ENCODE measurements at regions not wholly inside any gene's neighbourhood (a gene's known extent, or its start where the extent isn't known, plus 50 kb on each side); places are given as distances from the start of the nearest gene placed in this dataset.

DNA sequence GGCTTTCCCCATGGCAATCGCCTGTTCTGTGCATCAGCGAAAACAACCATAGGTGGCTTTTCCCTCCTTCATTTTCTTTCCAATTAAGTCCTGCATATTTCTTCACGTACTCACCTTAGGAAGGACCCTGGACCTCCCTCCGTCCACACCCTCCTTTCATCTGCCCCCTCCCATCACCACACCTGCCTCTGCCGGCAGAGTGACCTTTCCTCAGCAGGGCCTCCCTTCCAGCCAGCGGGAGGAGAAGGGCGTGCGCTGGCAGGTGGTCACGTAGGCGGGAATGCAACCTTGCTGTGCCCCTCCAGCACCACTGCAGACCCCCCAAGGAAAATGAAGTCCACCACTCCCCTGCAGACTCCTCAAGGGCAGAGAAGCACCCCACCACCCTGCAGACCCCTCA, 61.1 kb downstream of the GSX1 start:
- no peaks in the 10 kb centered on the region for H3K36me3 ChIP-seq (ENCODE audit: control insufficient read depth in 4 of 4, insufficient read depth in 3 of 4, low read depth in 1 of 4, low read length in 3 of 4)
- TF ChIP-seq HNF4G (IDR thresholded peaks at IDR 0.05) (no peak), CTCF (IDR thresholded peaks at IDR 0.05; ENCODE audit: low read depth, low read length, missing input control) (no peak), GABPA (IDR thresholded peaks at IDR 0.05 in 1 of 2, conservative IDR thresholded peaks at IDR 0.05 in 1 of 2) (no peak), REST (IDR thresholded peaks at IDR 0.05) (no peak), YY1 (IDR thresholded peaks at IDR 0.05) (no peak), SP1 (IDR thresholded peaks at IDR 0.05) (no peak), RAD21 (IDR thresholded peaks at IDR 0.05) (no peak), RXRA (IDR thresholded peaks at IDR 0.05) (no peak), NR2F2 (IDR thresholded peaks at IDR 0.05) (no peak), EGR1 (IDR thresholded peaks at IDR 0.05; ENCODE audit: low read depth in 2 of 2) (no peak), JUND (IDR thresholded peaks at IDR 0.05) (no peak), TAF1 (conservative IDR thresholded peaks at IDR 0.05) (no peak), HNF4A (conservative IDR thresholded peaks at IDR 0.05) (no peak), FOXA1 (IDR thresholded peaks at IDR 0.05) (no peak), MAX (IDR thresholded peaks at IDR 0.05) (no peak), FOXA2 (IDR thresholded peaks at IDR 0.05) (no peak)
- TF ChIP-seq, protein P1, sequence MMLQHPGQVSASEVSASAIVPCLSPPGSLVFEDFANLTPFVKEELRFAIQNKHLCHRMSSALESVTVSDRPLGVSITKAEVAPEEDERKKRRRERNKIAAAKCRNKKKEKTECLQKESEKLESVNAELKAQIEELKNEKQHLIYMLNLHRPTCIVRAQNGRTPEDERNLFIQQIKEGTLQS (IDR thresholded peaks at IDR 0.05) = no peak
- TF ChIP-seq, protein P2, sequence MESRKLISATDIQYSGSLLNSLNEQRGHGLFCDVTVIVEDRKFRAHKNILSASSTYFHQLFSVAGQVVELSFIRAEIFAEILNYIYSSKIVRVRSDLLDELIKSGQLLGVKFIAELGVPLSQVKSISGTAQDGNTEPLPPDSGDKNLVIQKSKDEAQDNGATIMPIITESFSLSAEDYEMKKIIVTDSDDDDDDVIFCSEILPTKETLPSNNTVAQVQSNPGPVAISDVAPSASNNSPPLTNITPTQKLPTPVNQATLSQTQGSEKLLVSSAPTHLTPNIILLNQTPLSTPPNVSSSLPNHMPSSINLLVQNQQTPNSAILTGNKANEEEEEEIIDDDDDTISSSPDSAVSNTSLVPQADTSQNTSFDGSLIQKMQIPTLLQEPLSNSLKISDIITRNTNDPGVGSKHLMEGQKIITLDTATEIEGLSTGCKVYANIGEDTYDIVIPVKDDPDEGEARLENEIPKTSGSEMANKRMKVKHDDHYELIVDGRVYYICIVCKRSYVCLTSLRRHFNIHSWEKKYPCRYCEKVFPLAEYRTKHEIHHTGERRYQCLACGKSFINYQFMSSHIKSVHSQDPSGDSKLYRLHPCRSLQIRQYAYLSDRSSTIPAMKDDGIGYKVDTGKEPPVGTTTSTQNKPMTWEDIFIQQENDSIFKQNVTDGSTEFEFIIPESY (IDR thresholded peaks at IDR 0.05) = no peak
- WGBS = 44% methylated on average over 10 of the region's 10 CpGs
- H3K9me3 ChIP-seq (ENCODE audit: control insufficient read depth in 4 of 4, low read length in 3 of 4) = no peaks in the 10 kb centered on the region
- H3K27me3 ChIP-seq (ENCODE audit: control insufficient read depth in 4 of 4, insufficient read depth in 4 of 4, low read length in 3 of 4) = peaks cover 0 to 6% (median 0%) of the 10 kb centered on the region in 4 donors
- no peak overlapping the region for H3K27ac ChIP-seq (ENCODE audit: low read depth in 1 of 2, low read length in 2 of 2)
- no peak overlapping the region for H3K4me3 ChIP-seq (ENCODE audit: low read depth in 1 of 3, low read length in 3 of 3)
- no peak for DNase-seq (ENCODE audit: low spot score)
- no peak overlapping the region for H3K9ac ChIP-seq (ENCODE audit: low read depth in 1 of 2, low read length in 2 of 2)
- no peaks in the 10 kb centered on the region for H3K4me1 ChIP-seq (ENCODE audit: control insufficient read depth in 4 of 4, insufficient read depth in 4 of 4, low read length in 3 of 4)

Measured in liver (tissue), 8 donors.